HFFc6 (cell line): ENCODE measurements at regions not wholly inside any gene's neighbourhood (a gene's known extent, or its start where the extent isn't known, plus 50 kb on each side); places are given as distances from the start of the nearest gene placed in this dataset.

ENCODE experiments used
- DNase-seq: peaks from one replicate; pipeline ENCODE4 v3.0.0-alpha.2; 2018
- H3K27ac Mint-ChIP-seq: 2 replicates; pipeline ENCODE4 v1.8.0; 2020; ENCODE audit warnings: mild to moderate bottlenecking, mixed read lengths
- H3K27me3 Mint-ChIP-seq: 2 replicates; pipeline ENCODE4 v1.8.0; 2021; ENCODE audit warnings: mild to moderate bottlenecking, moderate library complexity, mixed read lengths; ENCODE audit not compliant: insufficient read depth
- H3K36me3 Mint-ChIP-seq: 2 replicates; pipeline ENCODE4 v1.8.0; 2021; ENCODE audit warnings: low read depth, mixed read lengths
- H3K4me1 Mint-ChIP-seq: 2 replicates; pipeline ENCODE4 v1.8.0; 2020; ENCODE audit warnings: low read depth, mixed read lengths
- H3K4me3 Mint-ChIP-seq: 2 replicates; pipeline ENCODE4 v1.8.0; 2020; ENCODE audit warnings: mild to moderate bottlenecking, moderate library complexity, mixed read lengths
- H3K9me3 Mint-ChIP-seq: 2 replicates; pipeline ENCODE4 v1.8.0; 2020; ENCODE audit warnings: mild to moderate bottlenecking, mixed read lengths
- CTCF ChIP-seq: fragments of 200-600 bp; sonication (generic); IDR thresholded peaks from 2 replicates; pipeline ENCODE4 v1.5.0; 2021; ENCODE audit warnings: antibody characterized with exemption, mild to moderate bottlenecking

GRCh38 chr4:153931804-153932203, 142.9 kb upstream of the SFRP2 start:
- Mint-ChIP-seq H3K4me1 (no peaks in the 10 kb centered on the region), H3K36me3 (no peaks in the 10 kb centered on the region), H3K27ac (no peak overlapping the region), H3K27me3 (no peaks in the 10 kb centered on the region), H3K4me3 (no peak overlapping the region), H3K9me3 (peaks cover 15% of the 10 kb centered on the region)
- TF ChIP-seq CTCF: no peak
- DNase-seq: no peak

- H3K27ac Mint-ChIP-seq: no peak overlapping the region
- DNase-seq: no peak
- peak overlapping the region; percentile 13; the same call in 1 of the 2 replicates for H3K4me3 Mint-ChIP-seq
- H3K4me1 Mint-ChIP-seq: no peaks in the 10 kb centered on the region
- no peaks in the 10 kb centered on the region for H3K36me3 Mint-ChIP-seq
- peaks cover 15% of the 10 kb centered on the region for H3K9me3 Mint-ChIP-seq
- no peak for TF ChIP-seq CTCF
- H3K27me3 Mint-ChIP-seq: no peaks in the 10 kb centered on the region
Observed at GRCh38 chr4:153929675-153930074, 140.8 kb upstream of the SFRP2 start.

GRCh38 chr4:153927451-153927850, 138.6 kb upstream of the SFRP2 start:
- TF ChIP-seq CTCF: no peak
- H3K4me3 Mint-ChIP-seq: no peak overlapping the region
- H3K36me3 Mint-ChIP-seq: no peaks in the 10 kb centered on the region
- no peaks in the 10 kb centered on the region for H3K27me3 Mint-ChIP-seq
- H3K27ac Mint-ChIP-seq: no peak overlapping the region
- H3K4me1 Mint-ChIP-seq: no peaks in the 10 kb centered on the region
- DNase-seq: peak; percentile 0
- peaks cover 11% of the 10 kb centered on the region for H3K9me3 Mint-ChIP-seq

- no peak for TF ChIP-seq CTCF
- no peak overlapping the region for H3K27ac Mint-ChIP-seq
- no peaks in the 10 kb centered on the region for H3K36me3 Mint-ChIP-seq
- no peak overlapping the region for H3K4me3 Mint-ChIP-seq
- H3K27me3 Mint-ChIP-seq: no peaks in the 10 kb centered on the region
- peaks cover 9% of the 10 kb centered on the region for H3K9me3 Mint-ChIP-seq
- H3K4me1 Mint-ChIP-seq: no peaks in the 10 kb centered on the region
- no peak for DNase-seq
Observed at GRCh38 chr4:153922148-153922547, 133.3 kb upstream of the SFRP2 start.

GRCh38 chr4:153919667-153920066, 130.8 kb upstream of the SFRP2 start:
- Mint-ChIP-seq H3K4me1 (no peaks in the 10 kb centered on the region), H3K27ac (no peak overlapping the region), H3K9me3 (peaks cover 16% of the 10 kb centered on the region), H3K36me3 (no peaks in the 10 kb centered on the region), H3K27me3 (no peaks in the 10 kb centered on the region), H3K4me3 (no peak overlapping the region)
- no peak for DNase-seq
- no peak for TF ChIP-seq CTCF

- TF ChIP-seq CTCF: no peak
- no peak overlapping the region for H3K27ac Mint-ChIP-seq
- H3K4me1 Mint-ChIP-seq: no peaks in the 10 kb centered on the region
Observed at GRCh38 chr4:153916273-153916755, 127.4 kb upstream of the SFRP2 start.

More at GRCh38 chr4:153916273-153916755, 127.4 kb upstream of the SFRP2 start:
- H3K36me3 Mint-ChIP-seq: no peaks in the 10 kb centered on the region
- no peak for DNase-seq
- H3K4me3 Mint-ChIP-seq: no peak overlapping the region
- H3K27me3 Mint-ChIP-seq: no peaks in the 10 kb centered on the region; the same call in 1 of the 2 replicates
- H3K9me3 Mint-ChIP-seq: peaks cover 25% of the 10 kb centered on the region
